HEK293 (cell line): ENCODE measurements at regions not wholly inside any gene's neighbourhood (a gene's known extent, or its start where the extent isn't known, plus 50 kb on each side); places are given as distances from the start of the nearest gene placed in this dataset.

Experiments
- CTCF ChIA-PET: fragments of 350-600 bp; formaldehyde crosslinking; extraction: SDS; loops from one replicate; lab custom pipeline; 2021; ENCODE audit warnings: antibody characterized with exemption; lab: Yijun Ruan, JAX
- POLR2A ChIA-PET: fragments of 300-600 bp; formaldehyde crosslinking; extraction: SDS; loops from one replicate; lab custom pipeline; 2020; ENCODE audit warnings: antibody characterized with exemption, inconsistent platforms; lab: Yijun Ruan, JAX
- H3K27ac ChIP-seq: fragments of 200-500 bp; sonication (Bioruptor generic); 2 replicates; pipeline ENCODE4 v1.5.1; 2014; ENCODE audit warnings: low read depth, low read length, control low read depth, inconsistent platforms; ENCODE audit errors: extremely low read depth
- H3K36me3 ChIP-seq, 2 experiments: fragments of 200-500 bp in 1 of 2; sonication (Bioruptor generic) in 1 of 2; 1 replicate in 1 of 2; 2 replicates in 1 of 2; pipeline ENCODE4 v1.5.1; 2014 to 2017; ENCODE audit warnings: inconsistent platforms in 2 of 2, low read length in 2 of 2; ENCODE audit not compliant: control insufficient read depth in 2 of 2, insufficient read depth in 1 of 2
- H3K4me1 ChIP-seq: fragments of 200-500 bp; sonication (Bioruptor generic); 2 replicates; pipeline ENCODE4 v1.5.1; 2014; ENCODE audit warnings: mild to moderate bottlenecking, low read length, inconsistent platforms; ENCODE audit not compliant: control insufficient read depth, insufficient read depth
- H3K4me3 ChIP-seq: 2 replicates; pipeline ENCODE4 v1.5.1; 2011; ENCODE audit warnings: low read depth, mild to moderate bottlenecking, control low read depth, low read length, moderate library complexity
- H3K9me3 ChIP-seq: fragments of 200-500 bp; sonication (Bioruptor generic); 2 replicates; pipeline ENCODE4 v1.5.1; 2014; ENCODE audit warnings: low read depth, low read length, inconsistent platforms; ENCODE audit not compliant: control insufficient read depth, insufficient read depth
- FEZF1 ChIP-seq: fragments of 450-650 bp; formaldehyde crosslinking; IDR thresholded peaks from 2 replicates; pipeline ENCODE4 v1.5.1; 2016; ENCODE audit warnings: missing biosample characterization, missing genetic modification characterization
- GLI2 ChIP-seq: fragments of 450-650 bp; formaldehyde crosslinking; IDR thresholded peaks from 2 replicates; pipeline ENCODE4; 2017; ENCODE audit warnings: missing biosample characterization, missing genetic modification characterization, low read depth, borderline replicate concordance
- GLIS1 ChIP-seq: fragments of 450-650 bp; formaldehyde crosslinking; IDR thresholded peaks from 2 replicates; pipeline ENCODE4 v1.5.1; 2016; ENCODE audit warnings: missing biosample characterization, missing genetic modification characterization
- KLF1 ChIP-seq: fragments of 450-650 bp; formaldehyde crosslinking; IDR thresholded peaks from 2 replicates; pipeline ENCODE4 v1.5.1; 2016; ENCODE audit warnings: missing biosample characterization, missing genetic modification characterization
- KLF10 ChIP-seq: fragments of 450-650 bp; IDR thresholded peaks from 2 replicates; pipeline ENCODE4 v1.5.1; 2018; ENCODE audit warnings: missing biosample characterization, mild to moderate bottlenecking, missing genetic modification characterization
- KLF7 ChIP-seq: fragments of 450-650 bp; formaldehyde crosslinking; IDR thresholded peaks from 2 replicates; pipeline ENCODE4 v1.5.1; 2016; ENCODE audit warnings: missing biosample characterization, missing genetic modification characterization, borderline replicate concordance
- KLF8 ChIP-seq: fragments of 450-650 bp; formaldehyde crosslinking; IDR thresholded peaks from 2 replicates; pipeline ENCODE4 v1.5.1; 2016; ENCODE audit warnings: missing biosample characterization, missing genetic modification characterization
- OVOL3 ChIP-seq: fragments of 450-650 bp; formaldehyde crosslinking; IDR thresholded peaks from 2 replicates; pipeline ENCODE4 v1.5.1; 2016; ENCODE audit warnings: missing biosample characterization, missing genetic modification characterization
- PRDM1 ChIP-seq: fragments of 450-650 bp; formaldehyde crosslinking; IDR thresholded peaks from 2 replicates; pipeline ENCODE4; 2016; ENCODE audit warnings: missing biosample characterization, missing genetic modification characterization
- SP3 ChIP-seq: fragments of 450-650 bp; formaldehyde crosslinking; IDR thresholded peaks from 2 replicates; pipeline ENCODE4 v1.5.1; 2016; ENCODE audit warnings: missing biosample characterization, missing genetic modification characterization
- TRIM28 ChIP-seq: IDR thresholded peaks from 2 replicates; pipeline ENCODE4 v1.6.1; 2011; ENCODE audit warnings: low read length, control low read depth, borderline replicate concordance
- YY2 ChIP-seq: fragments of 450-650 bp; formaldehyde crosslinking; IDR thresholded peaks from 2 replicates; pipeline ENCODE4 v1.5.1; 2016; ENCODE audit warnings: missing biosample characterization, missing genetic modification characterization
- ZFP3 ChIP-seq: fragments of 450-650 bp; formaldehyde crosslinking; IDR thresholded peaks from 2 replicates; pipeline ENCODE4 v1.5.1; 2016; ENCODE audit warnings: low read depth, missing biosample characterization, missing genetic modification characterization
- ZFP37 ChIP-seq: fragments of 450-650 bp; formaldehyde crosslinking; IDR thresholded peaks from 2 replicates; pipeline ENCODE4 v1.5.1; 2016; ENCODE audit warnings: missing biosample characterization, missing genetic modification characterization
- ZFP41 ChIP-seq: fragments of 450-650 bp; formaldehyde crosslinking; IDR thresholded peaks from 2 replicates; pipeline ENCODE4 v1.5.1; 2016; ENCODE audit warnings: missing biosample characterization, missing genetic modification characterization, borderline replicate concordance
- ZNF175 ChIP-seq: fragments of 450-650 bp; formaldehyde crosslinking; IDR thresholded peaks from 2 replicates; pipeline ENCODE4 v1.5.1; 2016; ENCODE audit warnings: missing biosample characterization, missing genetic modification characterization
- ZNF221 ChIP-seq: fragments of 450-650 bp; formaldehyde crosslinking; IDR thresholded peaks from 2 replicates; pipeline ENCODE4 v1.5.1; 2017; ENCODE audit warnings: missing biosample characterization, missing genetic modification characterization, borderline replicate concordance
- ZNF223 ChIP-seq: fragments of 450-650 bp; formaldehyde crosslinking; IDR thresholded peaks from 2 replicates; pipeline ENCODE4 v1.5.1; 2016; ENCODE audit warnings: missing biosample characterization, missing genetic modification characterization
- ZNF335 ChIP-seq: fragments of 450-650 bp; formaldehyde crosslinking; conservative IDR thresholded peaks from 2 replicates; pipeline ENCODE4 v1.5.1; 2016; ENCODE audit warnings: missing biosample characterization, missing genetic modification characterization
- ZNF521 ChIP-seq: fragments of 450-650 bp; formaldehyde crosslinking; IDR thresholded peaks from 2 replicates; pipeline ENCODE4 v1.5.1; 2017; ENCODE audit warnings: missing biosample characterization, mild to moderate bottlenecking, missing genetic modification characterization
- ZNF530 ChIP-seq: fragments of 450-650 bp; formaldehyde crosslinking; IDR thresholded peaks from 2 replicates; pipeline ENCODE4 v1.5.1; 2016; ENCODE audit warnings: low read depth, missing biosample characterization, missing genetic modification characterization
- ZNF561 ChIP-seq: fragments of 450-650 bp; IDR thresholded peaks from 2 replicates; pipeline ENCODE4 v1.5.1; 2018; ENCODE audit warnings: missing biosample characterization, missing genetic modification characterization, borderline replicate concordance
- ZNF701 ChIP-seq: fragments of 450-650 bp; formaldehyde crosslinking; IDR thresholded peaks from 2 replicates; pipeline ENCODE4 v1.5.1; 2016; ENCODE audit warnings: missing biosample characterization, missing genetic modification characterization
- ZSCAN23 ChIP-seq: fragments of 450-650 bp; formaldehyde crosslinking; IDR thresholded peaks from 2 replicates; pipeline ENCODE4 v1.5.1; 2016; ENCODE audit warnings: missing biosample characterization, missing genetic modification characterization
- TF ChIP-seq, protein P1 (sequence below): fragments of 450-650 bp; formaldehyde crosslinking; IDR thresholded peaks from 2 replicates; pipeline ENCODE4 v1.5.1; 2017; ENCODE audit warnings: missing biosample characterization, missing genetic modification characterization
- TF ChIP-seq, protein P2 (sequence below): fragments of 450-650 bp; formaldehyde crosslinking; conservative IDR thresholded peaks from 2 replicates; pipeline ENCODE4 v1.5.1; 2016; ENCODE audit warnings: low read depth, missing biosample characterization, missing genetic modification characterization
- TF ChIP-seq, protein P3 (sequence below): fragments of 450-650 bp; formaldehyde crosslinking; IDR thresholded peaks from 2 replicates; pipeline ENCODE4; 2016; ENCODE audit warnings: missing biosample characterization, missing genetic modification characterization

DNA sequence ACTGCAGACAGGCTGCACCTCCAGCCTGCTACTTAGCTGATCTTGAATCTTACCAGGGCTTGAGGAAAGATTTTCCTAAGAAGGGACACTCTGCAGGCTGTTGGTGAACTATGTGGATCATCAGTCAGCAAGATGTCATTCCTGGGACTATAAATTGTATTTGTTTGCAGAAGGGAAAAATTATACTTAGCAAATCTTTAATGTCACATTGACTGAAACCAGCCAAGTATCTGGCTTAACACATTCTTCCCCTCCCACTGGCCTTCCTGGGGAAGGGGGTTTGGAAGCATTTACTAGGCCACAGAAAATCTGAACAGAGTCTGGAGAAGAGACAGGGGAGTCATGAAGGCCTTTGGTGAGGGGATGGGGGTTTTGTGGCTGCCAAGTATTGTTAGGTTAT is 156.7 kb upstream of the EOLA2 start:
- H3K9me3 ChIP-seq, result no peaks in the 10 kb centered on the region
- H3K36me3 ChIP-seq, result no peaks in the 10 kb centered on the region
- ChIA-PET POLR2A (no interaction called here), CTCF (interaction anchor here (0.7 kb wide), 1 partner anchor 1223 kb away, joined by 4 read pairs; no protein-coding TSS in a partner anchor)
- no peak overlapping the region for H3K27ac ChIP-seq
- H3K4me1 ChIP-seq, result no peaks in the 10 kb centered on the region
- TF ChIP-seq, protein P1, sequence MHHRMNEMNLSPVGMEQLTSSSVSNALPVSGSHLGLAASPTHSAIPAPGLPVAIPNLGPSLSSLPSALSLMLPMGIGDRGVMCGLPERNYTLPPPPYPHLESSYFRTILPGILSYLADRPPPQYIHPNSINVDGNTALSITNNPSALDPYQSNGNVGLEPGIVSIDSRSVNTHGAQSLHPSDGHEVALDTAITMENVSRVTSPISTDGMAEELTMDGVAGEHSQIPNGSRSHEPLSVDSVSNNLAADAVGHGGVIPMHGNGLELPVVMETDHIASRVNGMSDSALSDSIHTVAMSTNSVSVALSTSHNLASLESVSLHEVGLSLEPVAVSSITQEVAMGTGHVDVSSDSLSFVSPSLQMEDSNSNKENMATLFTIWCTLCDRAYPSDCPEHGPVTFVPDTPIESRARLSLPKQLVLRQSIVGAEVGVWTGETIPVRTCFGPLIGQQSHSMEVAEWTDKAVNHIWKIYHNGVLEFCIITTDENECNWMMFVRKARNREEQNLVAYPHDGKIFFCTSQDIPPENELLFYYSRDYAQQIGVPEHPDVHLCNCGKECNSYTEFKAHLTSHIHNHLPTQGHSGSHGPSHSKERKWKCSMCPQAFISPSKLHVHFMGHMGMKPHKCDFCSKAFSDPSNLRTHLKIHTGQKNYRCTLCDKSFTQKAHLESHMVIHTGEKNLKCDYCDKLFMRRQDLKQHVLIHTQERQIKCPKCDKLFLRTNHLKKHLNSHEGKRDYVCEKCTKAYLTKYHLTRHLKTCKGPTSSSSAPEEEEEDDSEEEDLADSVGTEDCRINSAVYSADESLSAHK (tag by site-specific recombination), result no peak
- no peak for TF ChIP-seq ZNF701
- no peak for TF ChIP-seq ZSCAN23 (tag by site-specific recombination)
- TF ChIP-seq ZNF561 (tag by site-specific recombination), result no peak
- TF ChIP-seq ZNF530, result no peak
- TF ChIP-seq TRIM28, result no peak
- no peak for TF ChIP-seq ZFP37 (tag by site-specific recombination)
- TF ChIP-seq SP3 (tag by site-specific recombination), result no peak
- TF ChIP-seq GLIS1 (tag by site-specific recombination), result no peak
- TF ChIP-seq GLI2 (tag by site-specific recombination), result no peak
- TF ChIP-seq ZNF221 (tag by site-specific recombination), result no peak
- TF ChIP-seq ZFP3 (tag by site-specific recombination), result no peak
- no peak for TF ChIP-seq PRDM1 (tag by site-specific recombination)
- no peak for TF ChIP-seq YY2
- TF ChIP-seq ZNF175 (tag by site-specific recombination), result no peak
- no peak for TF ChIP-seq ZNF335 (tag by site-specific recombination)
- no peak for TF ChIP-seq KLF10 (tag by site-specific recombination)
- no peak overlapping the region for H3K4me3 ChIP-seq

DNA sequence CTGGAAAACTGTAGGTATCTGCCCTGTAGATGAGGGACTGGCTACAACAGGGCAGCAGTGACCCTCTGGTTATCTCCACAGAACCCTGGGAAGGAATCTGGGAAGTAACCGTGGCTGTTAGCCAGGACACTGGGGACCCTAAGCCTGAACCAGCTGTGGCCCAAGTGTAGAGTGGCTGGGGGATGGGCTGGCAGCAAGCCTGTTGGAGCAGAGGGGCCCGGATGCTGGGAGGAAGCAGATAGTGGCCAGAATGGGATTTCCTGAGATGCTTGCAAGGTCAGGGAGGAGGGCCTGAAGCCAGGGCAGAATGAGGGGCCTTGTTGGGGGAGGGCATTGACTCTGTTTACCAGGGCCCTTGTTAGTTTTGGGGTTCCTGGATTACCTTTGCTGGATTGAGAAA is 161.0 kb upstream of the EOLA2 start:
- CTCF ChIA-PET, result no interaction called here

More for the DNA sequence above, 161.0 kb upstream of the EOLA2 start:
- TF ChIP-seq ZNF223 (tag by site-specific recombination) (no peak), ZFP41 (no peak), ZNF521 (no peak), KLF8 (tag by site-specific recombination) (no peak), FEZF1 (tag by site-specific recombination) (no peak), OVOL3 (tag by site-specific recombination) (no peak), KLF1 (tag by site-specific recombination) (no peak), KLF7 (tag by site-specific recombination) (no peak)
- TF ChIP-seq, protein P2, sequence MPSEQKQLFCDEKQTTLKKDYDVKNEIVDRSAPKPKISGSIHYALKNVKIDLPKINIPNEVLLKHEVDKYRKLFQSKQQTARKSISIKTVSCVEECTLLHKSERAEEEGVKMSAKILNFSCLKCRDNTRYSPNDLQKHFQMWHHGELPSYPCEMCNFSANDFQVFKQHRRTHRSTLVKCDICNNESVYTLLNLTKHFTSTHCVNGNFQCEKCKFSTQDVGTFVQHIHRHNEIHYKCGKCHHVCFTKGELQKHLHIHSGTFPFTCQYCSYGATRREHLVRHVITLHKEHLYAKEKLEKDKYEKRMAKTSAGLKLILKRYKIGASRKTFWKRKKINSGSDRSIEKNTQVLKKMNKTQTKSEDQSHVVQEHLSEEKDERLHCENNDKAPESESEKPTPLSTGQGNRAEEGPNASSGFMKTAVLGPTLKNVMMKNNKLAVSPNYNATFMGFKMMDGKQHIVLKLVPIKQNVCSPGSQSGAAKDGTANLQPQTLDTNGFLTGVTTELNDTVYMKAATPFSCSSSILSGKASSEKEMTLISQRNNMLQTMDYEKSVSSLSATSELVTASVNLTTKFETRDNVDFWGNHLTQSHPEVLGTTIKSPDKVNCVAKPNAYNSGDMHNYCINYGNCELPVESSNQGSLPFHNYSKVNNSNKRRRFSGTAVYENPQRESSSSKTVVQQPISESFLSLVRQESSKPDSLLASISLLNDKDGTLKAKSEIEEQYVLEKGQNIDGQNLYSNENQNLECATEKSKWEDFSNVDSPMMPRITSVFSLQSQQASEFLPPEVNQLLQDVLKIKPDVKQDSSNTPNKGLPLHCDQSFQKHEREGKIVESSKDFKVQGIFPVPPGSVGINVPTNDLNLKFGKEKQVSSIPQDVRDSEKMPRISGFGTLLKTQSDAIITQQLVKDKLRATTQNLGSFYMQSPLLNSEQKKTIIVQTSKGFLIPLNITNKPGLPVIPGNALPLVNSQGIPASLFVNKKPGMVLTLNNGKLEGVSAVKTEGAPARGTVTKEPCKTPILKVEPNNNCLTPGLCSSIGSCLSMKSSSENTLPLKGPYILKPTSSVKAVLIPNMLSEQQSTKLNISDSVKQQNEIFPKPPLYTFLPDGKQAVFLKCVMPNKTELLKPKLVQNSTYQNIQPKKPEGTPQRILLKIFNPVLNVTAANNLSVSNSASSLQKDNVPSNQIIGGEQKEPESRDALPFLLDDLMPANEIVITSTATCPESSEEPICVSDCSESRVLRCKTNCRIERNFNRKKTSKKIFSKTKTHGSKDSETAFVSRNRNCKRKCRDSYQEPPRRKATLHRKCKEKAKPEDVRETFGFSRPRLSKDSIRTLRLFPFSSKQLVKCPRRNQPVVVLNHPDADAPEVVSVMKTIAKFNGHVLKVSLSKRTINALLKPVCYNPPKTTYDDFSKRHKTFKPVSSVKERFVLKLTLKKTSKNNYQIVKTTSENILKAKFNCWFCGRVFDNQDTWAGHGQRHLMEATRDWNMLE, result no peak
- TF ChIP-seq, protein P3, sequence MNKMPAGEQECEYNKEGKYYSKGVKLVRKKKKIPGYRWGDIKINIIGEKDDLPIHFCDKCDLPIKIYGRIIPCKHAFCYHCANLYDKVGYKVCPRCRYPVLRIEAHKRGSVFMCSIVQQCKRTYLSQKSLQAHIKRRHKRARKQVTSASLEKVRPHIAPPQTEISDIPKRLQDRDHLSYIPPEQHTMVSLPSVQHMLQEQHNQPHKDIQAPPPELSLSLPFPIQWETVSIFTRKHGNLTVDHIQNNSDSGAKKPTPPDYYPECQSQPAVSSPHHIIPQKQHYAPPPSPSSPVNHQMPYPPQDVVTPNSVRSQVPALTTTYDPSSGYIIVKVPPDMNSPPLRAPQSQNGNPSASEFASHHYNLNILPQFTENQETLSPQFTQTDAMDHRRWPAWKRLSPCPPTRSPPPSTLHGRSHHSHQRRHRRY (tag by site-specific recombination), result no peak
- TF ChIP-seq, all 188 proteins: peak for 0
- H3K4me1 ChIP-seq, result no peaks in the 10 kb centered on the region
- no peak overlapping the region for H3K4me3 ChIP-seq
- no peaks in the 10 kb centered on the region for H3K9me3 ChIP-seq
- no peaks in the 10 kb centered on the region for H3K36me3 ChIP-seq
- no peak overlapping the region for H3K27ac ChIP-seq
- POLR2A ChIA-PET, result no interaction called here
